Keratinocyte (primary cell): ENCODE measurements at regions not wholly inside any gene's neighbourhood (a gene's known extent, or its start where the extent isn't known, plus 50 kb on each side); places are given as distances from the start of the nearest gene placed in this dataset.

Source experiments
- CTCF ChIP-seq, 3 experiments: IDR thresholded peaks in 1 of 3; conservative IDR thresholded peaks in 1 of 3; optimal IDR thresholded peaks in 1 of 3; 2 replicates in 2 of 3; 3 replicates in 1 of 3; pipeline versions ENCODE3 to v1.5.1; 2011; ENCODE audit warnings: low read length in 3 of 3, mild to moderate bottlenecking in 3 of 3, moderate library complexity in 2 of 3, control low read depth in 1 of 3, inconsistent platforms in 1 of 3; ENCODE audit not compliant: insufficient read depth in 2 of 3; ENCODE audit errors: extremely low read depth in 1 of 3
- EZH2 ChIP-seq: IDR thresholded peaks from one replicate; pipeline ENCODE4 v1.6.1; 2012; ENCODE audit warnings: inconsistent platforms, mild to moderate bottlenecking, low read length, moderate library complexity

GRCh38 chr9:12935714-12936113 is 160.9 kb downstream of the LURAP1L start:
- TF ChIP-seq CTCF (optimal IDR thresholded peaks at IDR 0.05 in 1 of 3, IDR thresholded peaks at IDR 0.05 in 1 of 3, conservative IDR thresholded peaks at IDR 0.05 in 1 of 3; ENCODE audit: extremely low read depth in 1 of 3, insufficient read depth in 2 of 3, low read length in 3 of 3) (no peak), EZH2 (no peak)
